KMS-11 (cell line): ENCODE measurements at regions not wholly inside any gene's neighbourhood (a gene's known extent, or its start where the extent isn't known, plus 50 kb on each side); places are given as distances from the start of the nearest gene placed in this dataset.

Source experiments
- H2AFZ ChIP-seq: fragments of 200-600 bp; sonication (generic); 2 replicates; pipeline ENCODE4 v1.6.1; 2016; ENCODE audit warnings: antibody characterized with exemption, mixed run types, low read depth
- H3K27ac ChIP-seq: fragments of 200-600 bp; sonication (generic); 2 replicates; pipeline ENCODE4 v1.6.1; 2016; ENCODE audit warnings: mild to moderate bottlenecking, mixed run types
- H3K27me3 ChIP-seq: fragments of 200-600 bp; sonication (generic); 2 replicates; pipeline ENCODE4 v1.6.1; 2017; ENCODE audit warnings: mild to moderate bottlenecking, low read depth, mixed run types, moderate library complexity; ENCODE audit not compliant: insufficient read depth
- H3K36me3 ChIP-seq: fragments of 200-600 bp; sonication (generic); 2 replicates; pipeline ENCODE4 v1.6.1; 2017; ENCODE audit warnings: mild to moderate bottlenecking, mixed run types; ENCODE audit not compliant: insufficient read depth
- H3K4me1 ChIP-seq: fragments of 200-600 bp; sonication (generic); 2 replicates; pipeline ENCODE4 v1.6.1; 2016; ENCODE audit warnings: mild to moderate bottlenecking, low read depth, mixed run types; ENCODE audit not compliant: poor library complexity, severe bottlenecking
- H3K4me2 ChIP-seq: fragments of 200-600 bp; sonication (generic); 2 replicates; pipeline ENCODE4 v1.7.0; 2016; ENCODE audit warnings: mild to moderate bottlenecking, mixed run types
- H3K4me3 ChIP-seq: fragments of 200-600 bp; sonication (generic); IDR thresholded peaks from 2 replicates; pipeline ENCODE4 v1.6.1; 2017; ENCODE audit warnings: low read depth, low read length, mixed read lengths; ENCODE audit not compliant: insufficient read depth
- H3K79me2 ChIP-seq: fragments of 200-600 bp; sonication (generic); 2 replicates; pipeline ENCODE4 v1.6.1; 2016; ENCODE audit warnings: low read depth, mixed run types; ENCODE audit not compliant: insufficient read depth
- H3K9ac ChIP-seq: fragments of 200-600 bp; sonication (generic); 2 replicates; pipeline ENCODE4 v1.6.1; 2016; ENCODE audit warnings: mild to moderate bottlenecking, mixed run types
- H4K20me1 ChIP-seq: fragments of 200-600 bp; sonication (generic); 2 replicates; pipeline ENCODE4 v1.6.1; 2016; ENCODE audit warnings: mild to moderate bottlenecking, mixed run types; ENCODE audit not compliant: insufficient read depth
- CTCF ChIP-seq: fragments of 200-600 bp; sonication (generic); conservative IDR thresholded peaks from 2 replicates; pipeline ENCODE4 v1.6.1; 2017; ENCODE audit warnings: low read depth, mild to moderate bottlenecking, antibody characterized with exemption, low read length, moderate library complexity, mixed read lengths

DNA sequence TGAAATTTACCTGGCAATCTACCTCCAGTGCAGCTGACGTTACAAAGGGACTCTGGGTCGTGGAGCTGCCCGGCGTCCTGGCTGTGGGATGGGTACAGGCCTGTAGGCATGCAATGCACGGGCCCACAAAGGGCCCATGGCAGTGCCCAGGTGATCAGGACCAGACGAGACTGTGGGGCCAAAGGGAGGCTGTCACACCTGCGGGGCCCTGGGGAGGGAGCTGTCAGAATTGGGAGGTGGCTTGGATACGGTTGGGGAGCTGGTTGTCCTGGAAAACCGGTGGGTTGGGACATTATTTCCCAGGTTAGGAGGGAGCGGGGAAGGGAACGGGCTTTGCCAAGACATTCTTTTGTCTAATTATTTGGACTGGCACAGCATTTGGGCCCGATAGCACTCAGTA, 958.5 kb downstream of the BRD1 start:
- Histone ChIP-seq H4K20me1 (no peaks in the 10 kb centered on the region), H2AFZ (no peak overlapping the region), H3K4me1 (no peaks in the 10 kb centered on the region), H3K27ac (no peak overlapping the region), H3K4me3 (no peak overlapping the region), H3K79me2 (no peaks in the 10 kb centered on the region), H3K27me3 (no peaks in the 10 kb centered on the region; the same call in 1 of the 2 replicates), H3K9ac (no peak overlapping the region), H3K4me2 (no peak overlapping the region), H3K36me3 (no peaks in the 10 kb centered on the region)
- TF ChIP-seq CTCF = no peak

- Histone ChIP-seq H3K4me3 (no peak overlapping the region), H3K9ac (no peak overlapping the region), H3K27me3 (no peaks in the 10 kb centered on the region; the same call in 1 of the 2 replicates), H3K27ac (no peak overlapping the region), H3K4me2 (no peak overlapping the region), H4K20me1 (no peaks in the 10 kb centered on the region), H3K36me3 (no peaks in the 10 kb centered on the region), H3K79me2 (no peaks in the 10 kb centered on the region), H2AFZ (no peak overlapping the region), H3K4me1 (no peaks in the 10 kb centered on the region)
- TF ChIP-seq CTCF = no peak
These were observed 959.1 kb downstream of the BRD1 start for GRCh38 chr22:48868554-48868953.

DNA sequence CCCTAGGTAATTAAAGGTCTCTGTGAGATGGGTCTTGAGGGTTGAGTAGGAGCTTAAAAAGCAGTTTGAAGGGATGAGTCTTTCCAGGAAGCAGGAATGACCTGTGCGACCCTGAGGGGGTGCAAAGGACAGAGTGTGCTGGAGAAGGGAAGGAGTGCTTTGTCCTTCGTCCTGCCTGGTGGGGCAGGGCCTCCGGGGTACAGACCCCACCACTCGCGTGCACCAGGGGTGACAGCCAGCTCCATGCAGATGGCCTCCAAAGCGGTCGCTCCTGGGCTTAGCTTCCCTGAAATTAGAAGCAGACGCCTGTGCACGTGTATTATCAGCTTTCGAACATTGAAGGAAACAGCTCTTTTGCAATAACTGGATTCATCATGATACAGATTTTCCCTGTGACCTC, 959.8 kb downstream of the BRD1 start:
- Histone ChIP-seq H3K79me2 (no peaks in the 10 kb centered on the region), H3K4me3 (no peak overlapping the region), H3K27me3 (no peaks in the 10 kb centered on the region; the same call in 1 of the 2 replicates), H4K20me1 (no peaks in the 10 kb centered on the region), H3K36me3 (no peaks in the 10 kb centered on the region), H3K4me2 (no peak overlapping the region), H3K27ac (no peak overlapping the region), H3K4me1 (no peaks in the 10 kb centered on the region), H3K9ac (no peak overlapping the region), H2AFZ (no peak overlapping the region)
- no peak for TF ChIP-seq CTCF

GRCh38 chr22:48866906-48867681, 960.6 kb downstream of the BRD1 start:
- H3K4me2 ChIP-seq = no peak overlapping the region
- no peaks in the 10 kb centered on the region for H4K20me1 ChIP-seq
- no peak overlapping the region for H2AFZ ChIP-seq
- H3K4me3 ChIP-seq = no peak overlapping the region
- H3K4me1 ChIP-seq = no peaks in the 10 kb centered on the region
- no peaks in the 10 kb centered on the region for H3K36me3 ChIP-seq
- no peak overlapping the region for H3K9ac ChIP-seq
- TF ChIP-seq CTCF = no peak
- H3K27me3 ChIP-seq = no peaks in the 10 kb centered on the region; the same call in 1 of the 2 replicates
- no peak overlapping the region for H3K27ac ChIP-seq
- H3K79me2 ChIP-seq = no peaks in the 10 kb centered on the region
